Cardiac muscle cell (in vitro differentiated cells and primary cell): ENCODE measurements at regions not wholly inside any gene's neighbourhood (a gene's known extent, or its start where the extent isn't known, plus 50 kb on each side); places are given as distances from the start of the nearest gene placed in this dataset.
A peak's percentile ranks its signal among the peaks of the same experiment; 100 is the strongest.

Source experiments
- DNase-seq, 2 donors: peaks; one replicate each; pipeline versions ENCODE4 v3.0.0 to v3.0.0-alpha.2; 2010 to 2017; ENCODE audit warnings: low read depth in 1 of 2, low spot score in 1 of 2
- H3K27ac ChIP-seq: fragments of 200-600 bp; sonication (generic); 2 replicates; pipeline ENCODE4 v1.5.1; 2016
- H3K27me3 ChIP-seq: fragments of 200-600 bp; sonication (generic); 2 replicates; pipeline ENCODE4 v1.6.0; 2016; ENCODE audit warnings: control low read depth
- H3K36me3 ChIP-seq: fragments of 200-600 bp; sonication (generic); 2 replicates; pipeline ENCODE4 v1.5.1; 2016; ENCODE audit warnings: control low read depth
- H3K4me1 ChIP-seq: fragments of 200-600 bp; sonication (generic); 2 replicates; pipeline ENCODE4 v1.8.1; 2017; ENCODE audit warnings: low read depth, mild to moderate bottlenecking, mixed run types
- H3K4me3 ChIP-seq: fragments of 200-600 bp; sonication (generic); 2 replicates; pipeline ENCODE4 v1.5.1; 2016; ENCODE audit warnings: mild to moderate bottlenecking
- H3K9me3 ChIP-seq: fragments of 200-600 bp; sonication (generic); 2 replicates; pipeline ENCODE4 v1.5.1; 2017; ENCODE audit warnings: low read depth, mild to moderate bottlenecking, control low read depth
- TF ChIP-seq, protein P1 (sequence below): IDR thresholded peaks from 2 replicates; pipeline ENCODE4 v1.5.1; 2012; ENCODE audit warnings: low read depth, mild to moderate bottlenecking, low read length

DNA sequence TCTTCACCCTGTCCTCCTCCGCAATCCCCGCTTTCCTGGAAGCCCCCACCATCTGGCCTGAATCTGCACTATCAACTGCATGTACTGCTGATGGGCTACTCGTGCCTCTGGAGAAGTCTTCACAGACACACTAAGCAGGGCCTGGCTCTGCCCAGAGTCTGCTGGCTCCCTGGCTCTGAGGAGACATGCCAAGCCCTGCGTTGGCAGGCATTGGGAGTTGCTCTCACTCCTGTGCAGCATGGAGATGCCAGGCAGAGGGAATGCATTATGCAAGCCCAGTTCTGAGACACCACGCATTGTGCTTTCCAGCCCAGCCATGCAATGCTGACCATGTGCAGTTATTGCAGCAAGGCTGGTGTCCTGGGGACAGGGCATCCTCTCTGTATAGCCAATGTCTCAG, 314.6 kb downstream of the CXCL12 start:
- no peaks in the 10 kb centered on the region for H3K27me3 ChIP-seq
- TF ChIP-seq, protein P1, sequence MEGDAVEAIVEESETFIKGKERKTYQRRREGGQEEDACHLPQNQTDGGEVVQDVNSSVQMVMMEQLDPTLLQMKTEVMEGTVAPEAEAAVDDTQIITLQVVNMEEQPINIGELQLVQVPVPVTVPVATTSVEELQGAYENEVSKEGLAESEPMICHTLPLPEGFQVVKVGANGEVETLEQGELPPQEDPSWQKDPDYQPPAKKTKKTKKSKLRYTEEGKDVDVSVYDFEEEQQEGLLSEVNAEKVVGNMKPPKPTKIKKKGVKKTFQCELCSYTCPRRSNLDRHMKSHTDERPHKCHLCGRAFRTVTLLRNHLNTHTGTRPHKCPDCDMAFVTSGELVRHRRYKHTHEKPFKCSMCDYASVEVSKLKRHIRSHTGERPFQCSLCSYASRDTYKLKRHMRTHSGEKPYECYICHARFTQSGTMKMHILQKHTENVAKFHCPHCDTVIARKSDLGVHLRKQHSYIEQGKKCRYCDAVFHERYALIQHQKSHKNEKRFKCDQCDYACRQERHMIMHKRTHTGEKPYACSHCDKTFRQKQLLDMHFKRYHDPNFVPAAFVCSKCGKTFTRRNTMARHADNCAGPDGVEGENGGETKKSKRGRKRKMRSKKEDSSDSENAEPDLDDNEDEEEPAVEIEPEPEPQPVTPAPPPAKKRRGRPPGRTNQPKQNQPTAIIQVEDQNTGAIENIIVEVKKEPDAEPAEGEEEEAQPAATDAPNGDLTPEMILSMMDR: no peak
- no peak overlapping the region for H3K4me3 ChIP-seq
- H3K27ac ChIP-seq: no peak overlapping the region
- no peak for DNase-seq
- H3K36me3 ChIP-seq: no peaks in the 10 kb centered on the region
- H3K4me1 ChIP-seq: no peaks in the 10 kb centered on the region
- no peaks in the 10 kb centered on the region for H3K9me3 ChIP-seq

DNA sequence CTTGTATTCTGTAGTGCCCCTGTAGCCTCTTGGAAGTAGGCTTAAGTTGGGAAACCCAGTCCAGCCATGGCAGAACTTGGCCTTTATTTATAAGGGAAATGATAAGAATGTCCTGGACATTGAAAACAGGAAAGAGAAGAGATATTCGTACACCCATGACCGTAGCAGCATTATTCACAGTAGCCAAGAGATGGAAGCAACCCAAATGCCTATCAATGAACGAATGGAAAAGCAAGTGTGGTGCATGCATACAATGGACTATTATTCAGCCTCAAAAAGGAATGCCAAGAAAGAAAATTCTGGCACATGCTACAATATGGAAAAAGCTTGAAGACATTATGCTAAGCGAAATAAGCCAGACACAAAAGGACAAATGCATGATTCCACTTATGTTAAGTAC, 315.3 kb downstream of the CXCL12 start:
- Histone ChIP-seq H3K27me3 (no peaks in the 10 kb centered on the region), H3K27ac (no peak overlapping the region), H3K4me1 (no peaks in the 10 kb centered on the region), H3K4me3 (no peak overlapping the region), H3K9me3 (no peaks in the 10 kb centered on the region), H3K36me3 (no peaks in the 10 kb centered on the region)
- TF ChIP-seq, protein P1: no peak
- DNase-seq: peak in 1 of 2 donors; percentile 95

DNA sequence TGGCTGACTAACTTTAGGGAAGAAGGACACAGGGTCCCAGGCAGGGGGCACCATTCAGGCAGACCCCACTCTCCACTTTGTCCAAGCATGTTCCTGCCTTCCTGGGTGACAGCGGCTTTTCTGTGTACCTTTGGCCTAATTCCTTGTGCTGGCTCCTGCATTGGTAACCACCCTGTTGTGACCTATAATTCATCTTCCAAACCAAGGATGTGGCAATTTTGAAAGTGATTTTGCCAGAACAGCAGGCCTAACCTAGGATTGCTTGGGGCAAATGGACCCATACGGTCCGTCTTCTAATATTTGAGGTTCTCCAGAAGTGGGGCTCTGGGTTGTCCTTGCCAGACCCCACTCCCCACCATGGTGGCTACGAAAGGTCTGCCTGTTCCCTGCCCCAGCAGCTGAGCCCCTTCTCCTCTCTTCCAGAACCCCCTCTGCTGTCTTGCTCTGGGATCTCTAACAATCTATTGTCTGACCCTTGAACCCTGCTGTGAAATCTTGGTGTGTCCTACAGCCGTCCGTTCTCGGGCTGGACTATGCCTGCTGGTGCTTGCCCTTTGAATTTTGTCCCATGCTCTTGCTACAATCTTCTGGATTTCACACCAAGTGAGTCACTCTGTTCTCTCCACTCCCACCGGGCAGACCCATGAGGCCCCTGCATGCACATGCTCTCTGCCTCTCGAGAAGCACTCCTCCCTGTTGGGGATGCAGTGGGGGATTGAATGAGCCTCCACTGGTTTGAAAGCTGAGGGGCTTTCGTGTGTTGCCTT, 316.0 kb downstream of the CXCL12 start:
- no peak overlapping the region for H3K27ac ChIP-seq
- H3K4me1 ChIP-seq: no peaks in the 10 kb centered on the region
- no peaks in the 10 kb centered on the region for H3K27me3 ChIP-seq
- TF ChIP-seq, protein P1: no peak
- DNase-seq: peak in 1 of 2 donors; percentile 88
- H3K4me3 ChIP-seq: no peak overlapping the region
- no peaks in the 10 kb centered on the region for H3K9me3 ChIP-seq
- H3K36me3 ChIP-seq: no peaks in the 10 kb centered on the region

DNA sequence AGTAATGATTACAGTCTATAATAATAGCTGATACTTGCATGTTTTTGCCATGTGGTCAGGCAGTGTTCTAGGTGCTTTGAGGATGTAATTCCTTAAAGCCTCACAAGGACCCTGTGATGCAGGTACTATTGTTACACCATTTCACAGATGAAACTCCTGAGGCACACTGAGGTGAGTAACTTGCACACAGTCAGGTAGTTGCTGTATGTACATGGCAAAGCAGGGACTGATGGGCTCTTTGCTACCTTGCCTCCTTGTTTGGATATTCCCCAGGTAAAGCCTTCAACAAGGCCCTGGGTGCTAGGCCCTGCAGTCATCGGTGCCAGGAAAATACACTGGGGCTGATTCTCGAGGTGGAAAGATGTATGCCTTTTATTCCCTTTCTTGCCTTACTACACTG, 317.5 kb downstream of the CXCL12 start:
- TF ChIP-seq, protein P1: no peak
- no peak overlapping the region for H3K27ac ChIP-seq
- no peak overlapping the region for H3K4me3 ChIP-seq
- no peak for DNase-seq
- H3K27me3 ChIP-seq: no peaks in the 10 kb centered on the region
- no peaks in the 10 kb centered on the region for H3K4me1 ChIP-seq
- no peaks in the 10 kb centered on the region for H3K36me3 ChIP-seq
- H3K9me3 ChIP-seq: no peaks in the 10 kb centered on the region

DNA sequence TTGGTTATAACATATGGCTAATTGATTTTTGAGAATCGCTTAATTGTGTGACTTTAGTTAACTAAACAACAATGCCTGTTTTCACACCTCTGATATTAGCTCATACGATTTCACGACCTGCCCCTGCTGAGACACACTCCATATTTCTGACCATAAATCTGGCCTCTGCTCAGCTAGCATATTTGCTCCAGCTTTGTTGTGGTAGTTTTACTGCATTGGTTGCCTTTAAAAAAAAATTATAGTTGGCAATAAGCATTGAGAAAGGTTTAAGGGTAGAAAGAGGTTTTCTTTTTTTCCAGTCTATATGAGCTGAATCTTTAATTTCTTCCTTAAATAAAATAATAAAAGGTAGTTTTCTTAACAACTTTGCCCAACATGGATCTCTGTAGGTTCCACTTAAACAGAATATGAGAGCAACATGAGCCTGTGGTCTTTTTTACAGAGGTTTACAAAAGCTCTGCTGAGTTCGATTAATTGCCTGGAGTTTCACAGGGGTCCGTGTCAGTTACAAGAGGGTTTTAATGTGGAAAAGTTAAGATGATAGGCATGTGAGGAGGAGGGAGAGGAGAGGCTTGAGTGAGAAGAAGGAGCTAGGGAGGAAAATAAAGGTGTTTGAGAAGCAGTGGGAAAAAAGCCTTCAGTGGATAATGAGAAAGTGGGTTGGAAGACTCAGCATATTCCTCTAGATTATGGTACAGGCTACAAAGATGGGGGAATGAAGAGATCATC, 318.2 kb downstream of the CXCL12 start:
- H3K27me3 ChIP-seq: no peaks in the 10 kb centered on the region
- H3K4me1 ChIP-seq: no peaks in the 10 kb centered on the region
- H3K9me3 ChIP-seq: no peaks in the 10 kb centered on the region
- DNase-seq: no peak
- no peaks in the 10 kb centered on the region for H3K36me3 ChIP-seq
- H3K27ac ChIP-seq: no peak overlapping the region
- no peak overlapping the region for H3K4me3 ChIP-seq
- TF ChIP-seq, protein P1: no peak
